H9 (cell line): ENCODE measurements at regions not wholly inside any gene's neighbourhood (a gene's known extent, or its start where the extent isn't known, plus 50 kb on each side); places are given as distances from the start of the nearest gene placed in this dataset.

Source experiments
- DNase-seq: peaks from one replicate; pipeline ENCODE4 v3.0.0-alpha.2; 2017
- H2AFZ ChIP-seq: one replicate; pipeline ENCODE4 v1.6.1; 2013; ENCODE audit warnings: mild to moderate bottlenecking, low read length, control low read depth, moderate library complexity
- H2AK5ac ChIP-seq: 2 replicates; pipeline ENCODE4 v1.6.1; 2013; ENCODE audit warnings: low read length, control low read depth, mixed read lengths; ENCODE audit not compliant: insufficient read length
- H2BK120ac ChIP-seq: one replicate; pipeline ENCODE4 v1.6.1; 2013; ENCODE audit warnings: low read depth, mild to moderate bottlenecking, low read length, control low read depth, inconsistent platforms; ENCODE audit not compliant: poor library complexity, severe bottlenecking
- H2BK12ac ChIP-seq: 2 replicates; pipeline ENCODE4 v1.6.1; 2013; ENCODE audit warnings: low read length, control low read depth, mixed read lengths, low read depth; ENCODE audit not compliant: insufficient read length
- H2BK15ac ChIP-seq: 2 replicates; pipeline ENCODE4 v1.6.1; 2013; ENCODE audit warnings: low read depth, low read length, control low read depth
- H2BK20ac ChIP-seq: one replicate; pipeline ENCODE4 v1.6.1; 2013; ENCODE audit warnings: low read depth, mild to moderate bottlenecking, low read length, control low read depth, inconsistent platforms; ENCODE audit not compliant: poor library complexity, severe bottlenecking
- H2BK5ac ChIP-seq: 2 replicates; pipeline ENCODE4 v1.6.1; 2013; ENCODE audit warnings: low read length, control low read depth, mixed read lengths; ENCODE audit not compliant: insufficient read length
- H3K14ac ChIP-seq: 2 replicates; pipeline ENCODE4 v1.6.1; 2013; ENCODE audit warnings: low read length, control low read depth; ENCODE audit not compliant: insufficient read depth
- H3K18ac ChIP-seq: 2 replicates; pipeline ENCODE4 v1.6.1; 2013; ENCODE audit warnings: low read depth, mild to moderate bottlenecking, mixed read lengths, low read length, control low read depth; ENCODE audit not compliant: insufficient read length
- H3K23ac ChIP-seq: 2 replicates; pipeline ENCODE4 v1.6.1; 2013; ENCODE audit warnings: low read length, control low read depth, mixed read lengths, low read depth; ENCODE audit not compliant: insufficient read length
- H3K23me2 ChIP-seq: 2 replicates; pipeline ENCODE4 v1.6.1; 2013; ENCODE audit warnings: low read depth, mild to moderate bottlenecking, mixed read lengths, low read length, control low read depth; ENCODE audit not compliant: insufficient read length, poor library complexity, severe bottlenecking
- H3K27ac ChIP-seq: 2 replicates; pipeline ENCODE4 v1.5.1; 2013; ENCODE audit warnings: low read length, control low read depth, mixed read lengths, low read depth; ENCODE audit not compliant: insufficient read length
- H3K27me3 ChIP-seq: 2 replicates; pipeline ENCODE4 v1.6.1; 2013; ENCODE audit warnings: low read length, control low read depth, inconsistent platforms; ENCODE audit not compliant: insufficient read depth
- H3K4ac ChIP-seq: 2 replicates; pipeline ENCODE4 v1.6.1; 2013; ENCODE audit warnings: low read depth, mild to moderate bottlenecking, control low read depth, inconsistent platforms, low read length, moderate library complexity
- H3K4me1 ChIP-seq: 2 replicates; pipeline ENCODE4 v1.6.1; 2013; ENCODE audit warnings: low read length, control low read depth, inconsistent platforms; ENCODE audit not compliant: insufficient read depth
- H3K4me2 ChIP-seq: 2 replicates; pipeline ENCODE4 v1.6.1; 2013; ENCODE audit warnings: low read length, control low read depth, mixed read lengths; ENCODE audit not compliant: insufficient read length, insufficient read depth
- H3K56ac ChIP-seq: 2 replicates; pipeline ENCODE4 v1.6.1; 2013; ENCODE audit warnings: low read depth, mild to moderate bottlenecking, mixed read lengths, low read length, control low read depth; ENCODE audit not compliant: insufficient read length
- H3K79me1 ChIP-seq: 2 replicates; pipeline ENCODE4 v1.6.1; 2013; ENCODE audit warnings: low read depth, mild to moderate bottlenecking, moderate library complexity, low read length, control low read depth, inconsistent platforms; ENCODE audit not compliant: insufficient read depth, poor library complexity, severe bottlenecking
- H3K79me2 ChIP-seq: 2 replicates; pipeline ENCODE4 v1.6.1; 2013; ENCODE audit warnings: low read length, control low read depth, inconsistent platforms; ENCODE audit not compliant: insufficient read depth
- H3K9ac ChIP-seq: 2 replicates; pipeline ENCODE4 v1.6.1; 2013; ENCODE audit warnings: low read length, control low read depth, mixed read lengths; ENCODE audit not compliant: insufficient read length; ENCODE audit errors: extremely low read depth
- H3K9me3 ChIP-seq: one replicate; pipeline ENCODE4 v1.6.1; 2013; ENCODE audit warnings: low read depth, low read length, inconsistent platforms; ENCODE audit not compliant: control insufficient read depth
- H3T11ph ChIP-seq: one replicate; pipeline ENCODE4 v1.6.1; 2013; ENCODE audit warnings: mild to moderate bottlenecking, low read length, control low read depth, inconsistent platforms
- H4K20me1 ChIP-seq: one replicate; pipeline ENCODE4 v1.6.1; 2013; ENCODE audit not compliant: control insufficient read depth, insufficient read length, insufficient read depth
- H4K5ac ChIP-seq: 2 replicates; pipeline ENCODE4 v1.6.1; 2013; ENCODE audit warnings: low read depth, mild to moderate bottlenecking, mixed read lengths, low read length, control low read depth; ENCODE audit not compliant: insufficient read length
- H4K8ac ChIP-seq: replicated peaks from 2 replicates; pipeline ENCODE4 v1.6.1; 2013; ENCODE audit warnings: low read length, control low read depth, mixed read lengths, low read depth; ENCODE audit not compliant: insufficient read length
- H4K91ac ChIP-seq: 2 replicates; pipeline ENCODE4 v1.6.1; 2013; ENCODE audit warnings: low read depth, mild to moderate bottlenecking, moderate library complexity, mixed read lengths, low read length, control low read depth; ENCODE audit not compliant: insufficient read length
- H3K27ac Mint-ChIP-seq, 3 experiments: 2 replicates in 2 of 3; 3 replicates in 1 of 3; pipeline ENCODE4 v1.8.0; 2020 to 2021; ENCODE audit warnings: mixed read lengths in 3 of 3, mild to moderate bottlenecking in 1 of 3, moderate library complexity in 1 of 3
- H3K27me3 Mint-ChIP-seq: 2 replicates; pipeline ENCODE4 v1.8.0; 2021; ENCODE audit warnings: low read depth, mild to moderate bottlenecking, moderate library complexity, mixed read lengths
- H3K36me3 Mint-ChIP-seq, 3 experiments: 2 replicates in 2 of 3; 3 replicates in 1 of 3; pipeline ENCODE4 v1.8.0; 2020 to 2021; ENCODE audit warnings: low read depth in 3 of 3, mixed read lengths in 3 of 3; ENCODE audit not compliant: insufficient read depth in 1 of 3
- H3K4me1 Mint-ChIP-seq, 2 experiments: 2 replicates each; pipeline ENCODE4 v1.8.0; 2020; ENCODE audit warnings: mixed read lengths in 2 of 2
- H3K4me3 Mint-ChIP-seq, 2 experiments: 2 replicates in 1 of 2; 3 replicates in 1 of 2; pipeline ENCODE4 v1.8.0; 2020 to 2021; ENCODE audit warnings: mild to moderate bottlenecking in 2 of 2, mixed read lengths in 2 of 2, moderate library complexity in 1 of 2
- H3K9me3 Mint-ChIP-seq, 2 experiments: 2 replicates in 1 of 2; 3 replicates in 1 of 2; pipeline ENCODE4 v1.8.0; 2020; ENCODE audit warnings: mild to moderate bottlenecking in 2 of 2, mixed read lengths in 2 of 2, moderate library complexity in 1 of 2
- CTCF ChIP-seq: fragments of 200-600 bp; sonication (generic); conservative IDR thresholded peaks from 3 replicates; pipeline ENCODE4 v1.8.0; 2021; ENCODE audit warnings: antibody characterized with exemption, mild to moderate bottlenecking
- WGBS: extraction: QIAGEN DNeasy Blood & Tissue Kit; methylation state at CpG from one replicate; pipeline ENCODE4 v1.1.7; 2013; ENCODE audit warnings: missing lambda C conversion rate, low lambda C conversion rate, mixed read lengths; ENCODE audit not compliant: insufficient read length; ENCODE audit errors: extremely low coverage; 5-methylcytosine and 5-hydroxymethylcytosine counted together

GRCh38 chrX:5575407-5575806 is 653.3 kb downstream of the NLGN4X start:
- H3K27me3 ChIP-seq: no peaks in the 10 kb centered on the region
- H2BK20ac ChIP-seq: no peak overlapping the region
- H3K4me1 Mint-ChIP-seq: peaks cover 4% of the 10 kb centered on the region in 2 experiments; a peak in 2 of 4 replicates
- H2BK120ac ChIP-seq: no peak overlapping the region
- no peak overlapping the region for H3K23ac ChIP-seq
- no peak for TF ChIP-seq CTCF
- H2BK5ac ChIP-seq: no peak overlapping the region
- H2BK15ac ChIP-seq: no peak overlapping the region
- no peak overlapping the region for H4K5ac ChIP-seq
- no peaks in the 10 kb centered on the region; a peak in 1 of 5 replicates for H3K9me3 Mint-ChIP-seq
- no peaks in the 10 kb centered on the region for H3K23me2 ChIP-seq
- H3K27ac Mint-ChIP-seq: no peak overlapping the region
- H3K36me3 Mint-ChIP-seq: no peaks in the 10 kb centered on the region
- no peak overlapping the region for H3K4me3 Mint-ChIP-seq
- H3K4me1 ChIP-seq: no peaks in the 10 kb centered on the region
- no peak overlapping the region for H2AFZ ChIP-seq
- H4K8ac ChIP-seq: no peak overlapping the region
- no peaks in the 10 kb centered on the region for H3K79me2 ChIP-seq
- H3K9me3 ChIP-seq: no peaks in the 10 kb centered on the region
- no peak overlapping the region for H3K9ac ChIP-seq
- H3K27ac ChIP-seq: no peak overlapping the region
- H3K14ac ChIP-seq: no peak overlapping the region
- DNase-seq: no peak
- H3K4me2 ChIP-seq: no peak overlapping the region
- H2AK5ac ChIP-seq: no peak overlapping the region
- no peak overlapping the region for H3K4ac ChIP-seq
- no peak overlapping the region for H3T11ph ChIP-seq
- no peaks in the 10 kb centered on the region for H4K20me1 ChIP-seq
- no peaks in the 10 kb centered on the region for H3K79me1 ChIP-seq
- no peaks in the 10 kb centered on the region for H3K27me3 Mint-ChIP-seq
- WGBS: no CpG with 5 or more reads among the region's 1 CpG
- H4K91ac ChIP-seq: no peak overlapping the region
- no peak overlapping the region for H3K56ac ChIP-seq
- no peak overlapping the region for H3K18ac ChIP-seq
- no peak overlapping the region for H2BK12ac ChIP-seq
